ENCODE measurements at regions not wholly inside any gene's neighbourhood (a gene's known extent, or its start where the extent isn't known, plus 50 kb on each side); places are given as distances from the start of the nearest gene placed in this dataset.

DNA sequence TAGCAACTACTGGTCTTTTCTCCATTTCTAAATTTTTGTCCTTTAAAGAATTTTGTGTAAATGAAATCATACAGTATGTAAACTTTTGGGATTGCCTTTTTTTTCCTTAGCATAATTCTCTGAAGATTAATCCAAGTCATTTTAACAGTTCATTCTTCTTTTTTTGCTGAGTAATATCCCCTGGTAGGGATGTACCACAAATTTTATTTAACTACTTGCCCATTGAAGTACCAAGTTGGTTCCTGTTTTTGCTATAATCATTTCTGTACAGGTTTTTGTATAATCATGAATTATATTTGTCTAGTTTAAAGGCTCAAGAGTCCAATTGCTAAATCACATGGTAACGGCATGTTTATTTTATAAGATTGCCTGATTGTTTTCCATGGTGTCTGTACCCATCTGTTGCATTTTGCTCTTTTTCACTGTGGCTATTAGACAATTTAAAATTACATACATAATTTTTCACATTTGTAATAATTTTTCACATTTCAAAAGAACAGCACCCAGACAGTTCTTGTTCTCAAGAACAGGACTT lies 891.1 kb downstream of the USP25 start:
- Histone ChIP-seq H3K9me3 (no peaks in the 10 kb centered on the region), H3K27ac (no peak overlapping the region), H3K4me1 (replicated peaks) (no peaks in the 10 kb centered on the region), H3K36me3 (no peaks in the 10 kb centered on the region), H3K27me3 (replicated peaks; ENCODE audit: insufficient read depth) (no peaks in the 10 kb centered on the region), H3K4me3 (no peak overlapping the region)
- 86% methylated on average over 1 of the region's 1 CpG for WGBS
- no peak for DNase-seq (ENCODE audit: low spot score)
- TF ChIP-seq POLR2AphosphoS5 (IDR thresholded peaks at IDR 0.05) (no peak), POLR2A (IDR thresholded peaks at IDR 0.05) (no peak)
- TF ChIP-seq, protein P1, sequence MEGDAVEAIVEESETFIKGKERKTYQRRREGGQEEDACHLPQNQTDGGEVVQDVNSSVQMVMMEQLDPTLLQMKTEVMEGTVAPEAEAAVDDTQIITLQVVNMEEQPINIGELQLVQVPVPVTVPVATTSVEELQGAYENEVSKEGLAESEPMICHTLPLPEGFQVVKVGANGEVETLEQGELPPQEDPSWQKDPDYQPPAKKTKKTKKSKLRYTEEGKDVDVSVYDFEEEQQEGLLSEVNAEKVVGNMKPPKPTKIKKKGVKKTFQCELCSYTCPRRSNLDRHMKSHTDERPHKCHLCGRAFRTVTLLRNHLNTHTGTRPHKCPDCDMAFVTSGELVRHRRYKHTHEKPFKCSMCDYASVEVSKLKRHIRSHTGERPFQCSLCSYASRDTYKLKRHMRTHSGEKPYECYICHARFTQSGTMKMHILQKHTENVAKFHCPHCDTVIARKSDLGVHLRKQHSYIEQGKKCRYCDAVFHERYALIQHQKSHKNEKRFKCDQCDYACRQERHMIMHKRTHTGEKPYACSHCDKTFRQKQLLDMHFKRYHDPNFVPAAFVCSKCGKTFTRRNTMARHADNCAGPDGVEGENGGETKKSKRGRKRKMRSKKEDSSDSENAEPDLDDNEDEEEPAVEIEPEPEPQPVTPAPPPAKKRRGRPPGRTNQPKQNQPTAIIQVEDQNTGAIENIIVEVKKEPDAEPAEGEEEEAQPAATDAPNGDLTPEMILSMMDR (IDR thresholded peaks at IDR 0.05): no peak
- intact Hi-C loops (cut with DNase I): no loop called here

DNA sequence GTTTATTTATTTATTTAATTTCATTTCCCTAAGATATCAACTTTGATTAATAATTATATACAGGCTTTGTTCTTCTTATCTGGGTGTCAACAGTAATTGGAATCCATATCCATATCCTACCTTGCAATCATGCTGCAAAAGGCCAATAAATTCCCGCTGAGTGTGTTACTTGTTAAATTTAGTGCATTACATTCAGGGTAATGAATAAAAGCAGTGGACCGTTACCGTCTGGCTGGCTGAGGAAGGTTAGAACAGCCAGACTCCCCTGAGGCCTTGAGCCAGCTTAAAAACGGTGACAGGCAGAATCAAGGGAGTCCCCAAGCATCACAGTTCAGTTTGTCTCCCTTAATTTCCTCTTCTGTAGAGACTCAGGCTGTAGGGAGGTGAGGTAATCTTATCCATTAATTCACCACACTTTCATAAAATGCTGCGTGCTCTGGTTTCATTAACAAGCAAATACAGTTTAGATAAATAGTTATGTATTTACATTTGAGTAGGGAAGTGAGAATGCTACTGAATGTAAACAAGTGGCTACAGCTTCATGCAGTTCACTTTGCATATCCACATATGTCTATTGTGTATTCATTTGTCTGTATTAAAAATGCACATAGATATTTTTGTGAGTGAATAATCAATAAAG lies 888.2 kb upstream of the CXADR start:
- WGBS: 29% methylated on average over 5 of the region's 5 CpGs
- no peaks in the 10 kb centered on the region for H3K36me3 ChIP-seq
- no peaks in the 10 kb centered on the region for H3K27me3 ChIP-seq (replicated peaks; ENCODE audit: insufficient read depth)
- no peak overlapping the region for H3K27ac ChIP-seq
- DNase-seq (ENCODE audit: low spot score): no peak
- H3K9me3 ChIP-seq: no peaks in the 10 kb centered on the region
- no peaks in the 10 kb centered on the region for H3K4me1 ChIP-seq (replicated peaks)
- H3K4me3 ChIP-seq: no peak overlapping the region
- intact Hi-C loops (cut with DNase I): no loop called here
- TF ChIP-seq POLR2A (IDR thresholded peaks at IDR 0.05) (no peak), POLR2AphosphoS5 (IDR thresholded peaks at IDR 0.05) (no peak)
- TF ChIP-seq, protein P1 (IDR thresholded peaks at IDR 0.05): no peak

DNA sequence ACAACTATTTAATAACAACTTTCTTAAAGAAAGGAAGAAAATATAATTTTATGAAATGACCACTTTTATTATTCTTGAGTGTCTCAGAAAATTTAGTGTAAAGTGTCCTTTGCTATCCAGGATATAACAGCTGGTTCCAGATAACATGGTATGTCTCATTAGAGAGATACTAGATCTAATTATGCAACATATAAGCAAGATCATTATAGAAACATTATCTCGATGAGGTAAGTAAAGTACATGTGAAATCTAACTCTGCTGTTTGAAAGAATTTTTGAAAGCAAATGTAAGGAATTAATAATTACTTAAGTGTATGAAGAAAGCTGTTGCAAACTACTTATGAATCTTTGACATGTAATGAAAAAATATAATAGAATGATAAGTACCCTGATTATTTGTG lies 887.4 kb upstream of the CXADR start:
- no peaks in the 10 kb centered on the region for H3K27me3 ChIP-seq (replicated peaks; ENCODE audit: insufficient read depth)
- no peaks in the 10 kb centered on the region for H3K4me1 ChIP-seq (replicated peaks)
- intact Hi-C loops (cut with DNase I): no loop called here
- TF ChIP-seq POLR2A (IDR thresholded peaks at IDR 0.05): no peak
- TF ChIP-seq, protein P1 (IDR thresholded peaks at IDR 0.05): no peak
- no peaks in the 10 kb centered on the region for H3K9me3 ChIP-seq
- H3K36me3 ChIP-seq: no peaks in the 10 kb centered on the region
- 68% methylated on average over 1 of the region's 1 CpG for WGBS
- H3K27ac ChIP-seq: no peak overlapping the region
- H3K4me3 ChIP-seq: no peak overlapping the region
- DNase-seq (ENCODE audit: low spot score): no peak

DNA sequence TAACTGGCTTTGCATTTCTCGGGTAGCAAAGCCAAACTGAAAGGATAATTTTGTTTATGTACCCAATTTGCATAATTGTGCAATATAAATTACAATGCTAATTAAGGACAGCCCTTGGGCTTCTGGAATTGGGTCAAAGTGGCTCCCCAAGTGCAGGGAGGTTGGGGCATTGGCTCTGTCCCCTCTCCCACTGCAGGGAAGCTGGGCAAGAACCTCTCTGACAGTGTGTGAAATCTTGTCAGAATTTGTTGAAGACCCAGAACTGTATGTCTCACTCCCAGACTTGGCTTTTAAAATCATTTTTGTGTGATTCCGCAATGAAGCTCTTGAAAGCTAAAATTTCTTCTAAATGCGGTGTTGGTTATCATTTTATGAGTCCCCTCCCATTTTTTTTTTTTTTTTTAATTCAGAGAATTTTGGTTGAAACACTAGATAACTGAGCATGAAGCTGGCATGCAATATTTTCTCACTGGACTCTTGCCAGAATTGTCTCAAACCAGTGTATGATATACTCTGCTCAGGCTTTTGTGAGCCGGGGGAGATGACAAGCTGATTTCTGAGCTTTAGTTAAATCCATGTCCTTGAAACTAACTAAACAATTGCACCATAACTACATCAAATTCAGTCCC lies 878.9 kb upstream of the CXADR start:
- no peaks in the 10 kb centered on the region for H3K36me3 ChIP-seq
- no peak for DNase-seq (ENCODE audit: low spot score)
- no peaks in the 10 kb centered on the region for H3K27me3 ChIP-seq (replicated peaks; ENCODE audit: insufficient read depth)
- 59% methylated on average over 4 of the region's 4 CpGs for WGBS
- H3K4me1 ChIP-seq (replicated peaks): no peaks in the 10 kb centered on the region
- H3K27ac ChIP-seq: no peak overlapping the region
- no peak overlapping the region for H3K4me3 ChIP-seq
- no peaks in the 10 kb centered on the region for H3K9me3 ChIP-seq
- intact Hi-C loops (cut with DNase I): no loop called here
- TF ChIP-seq POLR2AphosphoS5 (IDR thresholded peaks at IDR 0.05) (no peak), POLR2A (IDR thresholded peaks at IDR 0.05) (no peak)
- TF ChIP-seq, protein P1 (IDR thresholded peaks at IDR 0.05): no peak

DNA sequence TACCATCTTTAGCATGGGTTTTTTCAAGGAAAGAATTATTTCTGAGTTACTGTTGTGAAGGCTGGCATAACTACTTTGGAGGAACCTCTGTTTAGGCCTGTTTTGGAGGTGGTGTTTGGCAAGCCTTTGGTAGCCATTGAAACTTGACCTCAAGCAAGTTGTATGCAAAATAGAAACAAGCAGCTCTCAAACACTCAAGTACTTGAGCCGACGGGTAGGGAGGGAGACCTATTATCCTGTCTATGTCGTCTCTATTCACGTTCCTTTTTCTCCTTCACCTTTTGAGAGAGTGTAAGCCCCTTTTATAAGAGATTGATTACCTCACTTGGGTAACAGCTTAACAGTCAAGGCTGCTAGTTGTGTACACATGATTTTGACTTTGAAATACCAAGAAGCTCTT lies 878.3 kb upstream of the CXADR start:
- Histone ChIP-seq H3K27ac (no peak overlapping the region), H3K36me3 (no peaks in the 10 kb centered on the region), H3K9me3 (no peaks in the 10 kb centered on the region), H3K4me1 (replicated peaks) (no peaks in the 10 kb centered on the region), H3K4me3 (no peak overlapping the region), H3K27me3 (replicated peaks; ENCODE audit: insufficient read depth) (no peaks in the 10 kb centered on the region)
- TF ChIP-seq POLR2A (IDR thresholded peaks at IDR 0.05) (no peak), POLR2AphosphoS5 (IDR thresholded peaks at IDR 0.05) (no peak)
- TF ChIP-seq, protein P1 (IDR thresholded peaks at IDR 0.05): no peak
- WGBS: 27% methylated on average over 4 of the region's 4 CpGs
- intact Hi-C loops (cut with DNase I): no loop called here
- DNase-seq (ENCODE audit: low spot score): no peak

Data from prostate gland (tissue), 2 donors.